SK-N-SH (cell line): ENCODE measurements at regions not wholly inside any gene's neighbourhood (a gene's known extent, or its start where the extent isn't known, plus 50 kb on each side); places are given as distances from the start of the nearest gene placed in this dataset.

Experiments used
- CTCF ChIA-PET: fragments of 300-600, 350-600 bp; formaldehyde crosslinking; extraction: SDS; loops from one replicate; lab custom pipeline; 2021; lab: Yijun Ruan, JAX
- POLR2A ChIA-PET: fragments of 350-600 bp; sonication (Branson Sonifier 250); formaldehyde crosslinking; extraction: SDS; loops from one replicate; lab custom pipeline; 2020; ENCODE audit warnings: antibody characterized with exemption, inconsistent platforms; lab: Yijun Ruan, JAX
- DNase-seq: peaks from one replicate; pipeline ENCODE4 v3.0.0; 2012
- H2AFZ ChIP-seq: fragments of 200-600 bp; sonication (generic); 2 replicates; pipeline ENCODE4 v1.8.1; 2016; ENCODE audit warnings: antibody characterized with exemption, mild to moderate bottlenecking, low read depth
- H3F3A ChIP-seq: fragments of 200-600 bp; sonication (generic); replicated peaks from 2 replicates; pipeline ENCODE3; 2016; ENCODE audit warnings: antibody characterized with exemption, mild to moderate bottlenecking; ENCODE audit not compliant: insufficient read depth
- H3K27ac ChIP-seq, 2 experiments: fragments of 200-500 bp in 1 of 2; fragments of 200-600 bp in 1 of 2; sonication (Bioruptor generic) in 1 of 2; sonication (generic), shearing (Covaris generic) in 1 of 2; 2 replicates each; pipeline versions ENCODE4 v1.5.1 to v1.6.1; 2014 to 2016; ENCODE audit warnings: low read depth in 2 of 2, inconsistent platforms in 1 of 2, low read length in 1 of 2, mild to moderate bottlenecking in 1 of 2, mixed read lengths in 1 of 2
- H3K27me3 ChIP-seq: fragments of 200-600 bp; sonication (generic), shearing (Covaris generic); 2 replicates; pipeline ENCODE4 v1.6.1; 2016; ENCODE audit warnings: mixed run types; ENCODE audit not compliant: insufficient read depth
- H3K36me3 ChIP-seq, 2 experiments: fragments of 200-500 bp in 1 of 2; fragments of 200-600 bp in 1 of 2; sonication (Bioruptor generic) in 1 of 2; sonication (generic) in 1 of 2; replicated peaks in 1 of 2; 2 replicates each; pipeline versions ENCODE3 to v1.5.1; 2014 to 2016; ENCODE audit warnings: low read length in 1 of 2, mild to moderate bottlenecking in 1 of 2; ENCODE audit not compliant: insufficient read depth in 2 of 2, control insufficient read depth in 1 of 2
- H3K4me1 ChIP-seq, 2 experiments: fragments of 200-500 bp in 1 of 2; fragments of 200-600 bp in 1 of 2; sonication (Bioruptor generic) in 1 of 2; sonication (generic), shearing (Covaris generic) in 1 of 2; 2 replicates each; pipeline versions ENCODE4 v1.5.1 to v1.6.1; 2014 to 2016; ENCODE audit warnings: low read depth in 1 of 2, low read length in 1 of 2, mixed run types in 1 of 2; ENCODE audit not compliant: insufficient read depth in 2 of 2, control insufficient read depth in 1 of 2
- H3K4me2 ChIP-seq: fragments of 200-600 bp; sonication (generic), shearing (Covaris generic); 2 replicates; pipeline ENCODE4 v1.6.1; 2017; ENCODE audit warnings: mixed run types
- H3K4me3 ChIP-seq, 2 experiments: fragments of 200-500 bp in 1 of 2; fragments of 200-600 bp in 1 of 2; sonication (Bioruptor generic) in 1 of 2; sonication (generic), shearing (Covaris generic) in 1 of 2; 2 replicates each; pipeline versions ENCODE4 v1.5.1 to v1.8.1; 2014 to 2016; ENCODE audit warnings: low read depth in 2 of 2, inconsistent platforms in 1 of 2, low read length in 1 of 2, mild to moderate bottlenecking in 1 of 2, mixed read lengths in 1 of 2, moderate library complexity in 1 of 2
- H3K79me2 ChIP-seq: fragments of 200-600 bp; sonication (generic); 2 replicates; pipeline ENCODE4 v1.8.1; 2017; ENCODE audit warnings: mild to moderate bottlenecking; ENCODE audit not compliant: insufficient read depth
- H3K9ac ChIP-seq: fragments of 200-600 bp; sonication (generic); 2 replicates; pipeline ENCODE4 v1.6.1; 2017; ENCODE audit warnings: mixed run types
- H3K9me2 ChIP-seq: fragments of 200-600 bp; sonication (generic); 2 replicates; pipeline ENCODE4 v1.6.1; 2017; ENCODE audit warnings: mixed run types
- H3K9me3 ChIP-seq: fragments of 200-600 bp; sonication (generic); 2 replicates; pipeline ENCODE4 v1.6.1; 2017; ENCODE audit warnings: mixed run types, mild to moderate bottlenecking, moderate library complexity
- H4K20me1 ChIP-seq: fragments of 200-600 bp; sonication (generic); 2 replicates; pipeline ENCODE4 v1.6.1; 2017; ENCODE audit warnings: mild to moderate bottlenecking, mixed run types; ENCODE audit not compliant: insufficient read depth
- EP300 ChIP-seq, 2 experiments: IDR thresholded peaks; 2 replicates each; pipeline versions ENCODE4 v1.4.0 to v1.6.1; 2012; ENCODE audit warnings: borderline replicate concordance in 1 of 2, low read depth in 1 of 2, low read length in 1 of 2
- EZH2phosphoT487 ChIP-seq: fragments of 200-600 bp; sonication (generic); IDR thresholded peaks from 2 replicates; pipeline ENCODE4 v1.6.1; 2017; ENCODE audit warnings: low read depth, mixed run types, mild to moderate bottlenecking, antibody characterized with exemption, moderate library complexity, borderline replicate concordance
- FOSL2 ChIP-seq: IDR thresholded peaks from 2 replicates; pipeline ENCODE4 v1.4.0; 2012; ENCODE audit warnings: low read depth, mild to moderate bottlenecking, moderate library complexity, borderline replicate concordance
- FOXM1 ChIP-seq: IDR thresholded peaks from 2 replicates; pipeline ENCODE4 v1.4.0; 2012; ENCODE audit warnings: low read depth, mild to moderate bottlenecking
- GABPA ChIP-seq: IDR thresholded peaks from 2 replicates; pipeline ENCODE4 v1.4.0; 2012; ENCODE audit warnings: low read depth, mild to moderate bottlenecking
- IRF3 ChIP-seq: fragments of 150-350 bp; IDR thresholded peaks from 2 replicates; pipeline ENCODE4 v1.6.1; 2016; ENCODE audit warnings: mild to moderate bottlenecking, low read depth, low read length
- JUND ChIP-seq: IDR thresholded peaks from 2 replicates; pipeline ENCODE4 v1.4.0; 2012
- MEF2A ChIP-seq: IDR thresholded peaks from 2 replicates; pipeline ENCODE4 v1.4.0; 2012; ENCODE audit warnings: low read depth, borderline replicate concordance
- MXI1 ChIP-seq: IDR thresholded peaks from 2 replicates; pipeline ENCODE4 v1.6.1; 2012; ENCODE audit warnings: mild to moderate bottlenecking, low read depth, low read length, improper control_type of control experiment
- NFIC ChIP-seq: IDR thresholded peaks from 2 replicates; pipeline ENCODE4 v1.4.0; 2012; ENCODE audit warnings: borderline replicate concordance
- NRF1 ChIP-seq: IDR thresholded peaks from 2 replicates; pipeline ENCODE4 v1.6.1; 2012; ENCODE audit warnings: low read depth, mild to moderate bottlenecking, low read length
- RFX5 ChIP-seq: IDR thresholded peaks from 2 replicates; pipeline ENCODE4 v1.6.1; 2012; ENCODE audit warnings: mild to moderate bottlenecking, improper control_type of control experiment, low read length
- TCF12 ChIP-seq: IDR thresholded peaks from 2 replicates; pipeline ENCODE4 v1.4.0; 2012
- TEAD4 ChIP-seq: IDR thresholded peaks from 2 replicates; pipeline ENCODE4 v1.4.0; 2012; ENCODE audit warnings: mild to moderate bottlenecking, borderline replicate concordance; ENCODE audit not compliant: insufficient read depth
- WGBS: methylation state at CpG from one replicate; pipeline ENCODE4 v1.1.6; 2017; ENCODE audit warnings: low lambda C conversion rate; 5-methylcytosine and 5-hydroxymethylcytosine counted together
- TF ChIP-seq, protein P1 (sequence below): IDR thresholded peaks from 2 replicates; pipeline ENCODE4 v1.4.0; 2012; ENCODE audit warnings: low read depth, borderline replicate concordance

GRCh38 chr5:98497418-98497817 lies 276.0 kb upstream of the RGMB start:
- no peaks in the 10 kb centered on the region for H3K36me3 ChIP-seq
- H3K4me2 ChIP-seq: no peak overlapping the region
- no peaks in the 10 kb centered on the region; a peak in 1 of 4 replicates for H3K4me1 ChIP-seq
- ChIA-PET POLR2A (no interaction called here), CTCF (no interaction called here)
- TF ChIP-seq MEF2A (no peak), JUND (no peak), MXI1 (no peak)
- H4K20me1 ChIP-seq: no peaks in the 10 kb centered on the region
- no peak overlapping the region for H3K4me3 ChIP-seq
- H3K27ac ChIP-seq: no peak overlapping the region
- H3K9me2 ChIP-seq: no peaks in the 10 kb centered on the region
- DNase-seq: no peak
- H2AFZ ChIP-seq: no peak overlapping the region
- 82% methylated on average over 1 of the region's 1 CpG for WGBS
- H3K27me3 ChIP-seq: no peaks in the 10 kb centered on the region
- H3K79me2 ChIP-seq: no peaks in the 10 kb centered on the region
- H3K9ac ChIP-seq: no peak overlapping the region
- no peaks in the 10 kb centered on the region for H3F3A ChIP-seq
- 0 out of 2 replicates have a peak, but pooled peaks cover 4% of the 10 kb centered on the region for H3K9me3 ChIP-seq

GRCh38 chr5:98498028-98498427 lies 275.4 kb upstream of the RGMB start:
- no peaks in the 10 kb centered on the region for H3F3A ChIP-seq
- H3K36me3 ChIP-seq: no peaks in the 10 kb centered on the region
- H3K9me2 ChIP-seq: no peaks in the 10 kb centered on the region
- no peak for DNase-seq
- H3K9me3 ChIP-seq: 0 out of 2 replicates have a peak, but pooled peaks cover 3% of the 10 kb centered on the region
- H3K4me1 ChIP-seq: no peaks in the 10 kb centered on the region; a peak in 1 of 4 replicates
- TF ChIP-seq RFX5 (no peak), EZH2phosphoT487 (no peak), FOXM1 (no peak), NRF1 (no peak), EP300 (IDR thresholded peaks at IDR 0.05; ENCODE audit: borderline replicate concordance in 1 of 2, low read depth in 1 of 2, low read length in 1 of 2) (no peak), FOSL2 (no peak), TEAD4 (no peak), GABPA (no peak), MXI1 (no peak), MEF2A (no peak), TCF12 (no peak), NFIC (no peak), IRF3 (no peak)
- TF ChIP-seq, protein P1, sequence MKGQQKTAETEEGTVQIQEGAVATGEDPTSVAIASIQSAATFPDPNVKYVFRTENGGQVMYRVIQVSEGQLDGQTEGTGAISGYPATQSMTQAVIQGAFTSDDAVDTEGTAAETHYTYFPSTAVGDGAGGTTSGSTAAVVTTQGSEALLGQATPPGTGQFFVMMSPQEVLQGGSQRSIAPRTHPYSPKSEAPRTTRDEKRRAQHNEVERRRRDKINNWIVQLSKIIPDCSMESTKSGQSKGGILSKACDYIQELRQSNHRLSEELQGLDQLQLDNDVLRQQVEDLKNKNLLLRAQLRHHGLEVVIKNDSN: no peak
- no peaks in the 10 kb centered on the region for H4K20me1 ChIP-seq
- H3K27ac ChIP-seq: no peak overlapping the region
- H2AFZ ChIP-seq: no peak overlapping the region
- no peaks in the 10 kb centered on the region for H3K79me2 ChIP-seq
- no peak overlapping the region for H3K4me2 ChIP-seq
- H3K4me3 ChIP-seq: no peak overlapping the region
- ChIA-PET POLR2A (no interaction called here), CTCF (no interaction called here)
- H3K9ac ChIP-seq: no peak overlapping the region
- H3K27me3 ChIP-seq: no peaks in the 10 kb centered on the region
- WGBS: 62% methylated on average over 2 of the region's 2 CpGs
